ENCODE measurements at regions not wholly inside any gene's neighbourhood (a gene's known extent, or its start where the extent isn't known, plus 50 kb on each side); places are given as distances from the start of the nearest gene placed in this dataset.

GRCh38 chr19:28534766-28535351 lies 678.1 kb downstream of the UQCRFS1 start:
- no peak for DNase-seq

GRCh38 chr19:28532765-28533341 lies 680.1 kb downstream of the UQCRFS1 start:
- DNase-seq: no peak

DNA sequence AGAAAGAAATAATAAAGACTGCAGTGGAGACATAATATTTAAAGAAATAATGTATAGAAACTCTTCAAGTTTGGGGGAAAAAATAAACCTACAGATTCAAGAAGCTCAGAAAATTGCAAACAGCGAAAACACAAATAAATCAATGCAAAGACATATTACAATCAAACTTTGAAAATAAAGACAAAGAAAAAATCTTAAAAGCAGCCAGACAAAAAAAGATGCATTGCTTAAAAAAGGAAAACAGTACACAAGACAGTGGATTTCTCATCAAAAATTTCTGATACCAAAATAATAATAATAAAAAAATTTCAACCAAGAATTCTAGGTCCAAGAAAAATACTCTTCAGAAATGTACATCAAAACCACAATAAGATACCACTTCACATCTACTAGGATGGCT lies 681.0 kb downstream of the UQCRFS1 start:
- no peak for DNase-seq

- no peak for DNase-seq
These were observed 682.4 kb downstream of the UQCRFS1 start for GRCh38 chr19:28530406-28531035.

GRCh38 chr19:28526038-28526437 lies 686.9 kb downstream of the UQCRFS1 start:
- DNase-seq: no peak

DNA sequence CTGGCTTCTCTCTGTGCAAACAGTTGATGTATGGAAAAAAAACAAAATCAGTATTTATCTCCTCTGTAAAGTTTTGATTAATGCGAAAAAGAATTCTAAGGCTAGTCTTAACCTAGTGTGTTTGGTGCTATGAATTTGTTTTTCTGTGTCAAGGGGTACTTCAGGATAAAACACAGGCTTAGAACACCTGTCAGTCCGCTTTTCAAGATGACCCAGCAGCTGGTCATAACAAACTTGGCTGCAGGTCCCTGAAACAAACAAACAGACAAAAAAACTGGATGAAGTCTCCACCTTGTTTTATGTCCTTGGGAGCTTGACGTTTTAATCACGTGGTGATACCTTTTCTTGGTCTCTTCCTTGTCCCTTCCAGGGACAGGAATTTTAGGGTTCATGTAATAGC lies 689.3 kb downstream of the UQCRFS1 start:
- DNase-seq: no peak

- no peak for DNase-seq
These were observed 690.4 kb downstream of the UQCRFS1 start for GRCh38 chr19:28522545-28522922.

GRCh38 chr19:28521614-28522544 lies 691.1 kb downstream of the UQCRFS1 start:
- DNase-seq: no peak

- no peak for DNase-seq
These were observed 691.9 kb downstream of the UQCRFS1 start for GRCh38 chr19:28520998-28521568.

GRCh38 chr19:28519952-28520861 lies 692.7 kb downstream of the UQCRFS1 start:
- peak; percentile 19 for DNase-seq

DNA sequence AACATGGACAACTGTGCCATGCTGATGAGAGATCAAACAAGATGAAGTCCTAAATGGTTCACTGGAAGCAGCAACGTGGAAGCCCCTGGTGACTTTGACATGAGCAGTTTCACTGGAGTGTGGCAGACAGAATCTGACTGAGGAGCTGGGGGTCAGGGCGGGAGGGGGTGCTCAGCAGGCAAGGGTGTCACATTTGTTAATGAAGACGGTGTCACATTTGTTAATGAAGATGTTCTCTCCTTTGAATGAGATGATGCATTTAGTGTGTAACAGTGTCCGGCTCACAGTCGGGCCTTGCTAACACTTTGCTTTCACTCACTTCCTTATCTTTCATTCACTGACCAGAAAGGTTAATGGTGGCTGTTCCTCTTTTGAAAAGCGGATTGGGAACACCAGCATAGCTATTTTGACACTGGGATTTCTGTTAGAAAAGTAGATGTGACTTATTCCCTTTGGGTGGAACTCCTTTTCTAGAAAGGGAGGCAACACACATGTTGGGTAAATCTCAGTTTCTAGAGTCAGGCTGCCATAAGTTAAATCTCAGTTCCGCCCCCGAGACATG lies 693.7 kb downstream of the UQCRFS1 start:
- no peak for DNase-seq

DNA sequence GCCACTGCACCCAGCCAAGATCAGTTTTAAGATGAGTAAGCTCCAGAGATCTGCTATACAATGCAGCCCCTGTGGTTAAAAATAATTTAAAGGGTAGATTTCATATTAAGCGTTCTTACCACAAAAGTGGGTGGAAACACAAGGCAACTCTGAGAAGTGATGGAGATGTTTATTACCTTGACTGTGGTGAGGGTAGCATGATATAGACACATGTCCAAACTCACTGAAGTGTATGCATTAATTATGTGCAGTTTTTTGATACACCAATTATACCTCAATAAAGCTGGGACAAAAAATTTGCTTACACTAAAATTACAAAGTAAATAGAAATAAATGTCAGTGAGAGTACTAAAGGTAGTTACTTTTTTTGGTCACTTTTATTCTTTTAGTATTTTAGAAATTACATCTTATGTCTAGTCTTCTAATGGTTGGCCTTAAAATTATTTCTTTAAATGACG lies 696.5 kb downstream of the UQCRFS1 start:
- DNase-seq: no peak

- no peak for DNase-seq
These were observed 698.8 kb downstream of the UQCRFS1 start for GRCh38 chr19:28514166-28514565.

GRCh38 chr19:28511655-28512054 lies 701.3 kb downstream of the UQCRFS1 start:
- DNase-seq: no peak

GRCh38 chr19:28509079-28509895 lies 703.7 kb downstream of the UQCRFS1 start:
- no peak for DNase-seq

- DNase-seq: no peak
These were observed 704.3 kb downstream of the UQCRFS1 start for GRCh38 chr19:28508666-28509065.

GRCh38 chr19:28505933-28506332 lies 707.0 kb downstream of the UQCRFS1 start:
- no peak for DNase-seq

DNA sequence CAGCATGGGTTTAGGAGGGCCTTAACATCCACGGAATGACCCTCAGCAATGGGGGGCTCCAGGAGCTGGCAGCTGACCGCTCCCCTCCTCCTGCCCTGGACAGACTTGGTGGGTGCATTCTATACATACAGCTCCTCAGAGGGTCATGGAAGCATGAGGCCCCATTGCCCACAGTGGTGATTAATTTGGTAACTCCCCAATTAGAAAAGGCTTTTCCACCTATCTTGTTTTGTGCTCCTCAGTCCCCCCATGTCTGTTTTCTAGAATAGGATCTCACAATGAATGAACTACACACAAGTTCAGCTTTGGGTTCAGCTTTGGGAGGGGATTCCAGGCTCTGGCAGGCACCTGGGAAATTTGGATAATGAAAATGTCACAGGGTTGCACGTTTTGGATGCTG lies 707.8 kb downstream of the UQCRFS1 start:
- DNase-seq: no peak

DNA sequence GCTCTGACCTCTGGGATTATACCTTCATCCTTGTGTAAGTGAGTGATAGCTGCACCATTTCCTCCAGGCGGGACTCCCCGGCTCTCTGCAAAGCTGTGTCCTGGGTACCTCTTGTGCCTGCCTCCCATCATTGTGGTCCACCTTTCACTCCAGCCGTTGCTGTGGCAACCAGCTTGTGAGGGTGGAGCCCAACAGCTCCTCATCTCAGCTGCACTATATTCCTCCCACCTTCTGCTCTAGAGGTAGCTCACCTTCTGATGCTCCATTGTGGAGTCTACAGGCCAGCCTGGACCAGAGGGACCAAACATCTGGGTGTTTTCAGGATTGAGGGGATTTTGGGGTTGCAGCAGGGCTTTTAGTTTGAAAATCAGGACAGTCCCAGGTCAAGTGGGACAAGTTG lies 708.2 kb downstream of the UQCRFS1 start:
- DNase-seq: no peak

DNA sequence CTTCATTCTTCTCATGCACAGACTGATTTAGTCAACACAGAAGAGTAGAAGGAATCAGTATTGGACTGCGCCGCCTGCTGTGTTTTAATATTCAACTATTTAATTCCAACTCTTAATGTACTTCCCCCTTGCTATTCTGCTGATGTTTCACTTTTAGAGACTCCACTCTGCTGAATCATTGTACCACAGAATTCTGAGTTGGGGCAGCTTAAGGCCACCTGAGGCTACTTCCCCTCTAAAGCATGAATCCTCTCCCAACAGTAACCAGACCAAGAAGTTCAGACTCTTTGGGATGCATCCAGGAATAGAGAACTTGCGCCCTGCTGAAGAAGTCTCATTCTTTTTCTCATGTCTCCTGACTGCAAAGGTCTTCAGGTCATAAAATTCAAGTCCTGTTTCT lies 708.8 kb downstream of the UQCRFS1 start:
- DNase-seq: no peak
